Parathyroid adenoma (tissue), 2 donors: ENCODE measurements at regions not wholly inside any gene's neighbourhood (a gene's known extent, or its start where the extent isn't known, plus 50 kb on each side); places are given as distances from the start of the nearest gene placed in this dataset.

Source experiments
- H2AFZ ChIP-seq: fragments of 300-600 bp; sonication (generic); one replicate; pipeline ENCODE4 v1.7.0; 2017; ENCODE audit warnings: antibody characterized with exemption, mild to moderate bottlenecking
- H3K27ac ChIP-seq: fragments of 300-600 bp; sonication (generic); one replicate; pipeline ENCODE4 v1.7.0; 2017
- H3K27me3 ChIP-seq: fragments of 300-600 bp; sonication (generic); one replicate; pipeline ENCODE4 v1.7.0; 2017; ENCODE audit warnings: low read length; ENCODE audit not compliant: control insufficient read depth, insufficient read depth
- H3K36me3 ChIP-seq: fragments of 300-600 bp; sonication (generic); one replicate; pipeline ENCODE4 v1.7.0; 2017; ENCODE audit warnings: low read length; ENCODE audit not compliant: control insufficient read depth, insufficient read depth
- H3K4me1 ChIP-seq: fragments of 300-600 bp; sonication (generic); one replicate; pipeline ENCODE4 v1.7.0; 2017; ENCODE audit warnings: control low read depth
- H3K4me2 ChIP-seq: fragments of 300-600 bp; sonication (generic); one replicate; pipeline ENCODE4 v1.7.0; 2017; ENCODE audit warnings: low read length
- H3K4me3 ChIP-seq: fragments of 300-600 bp; sonication (generic); one replicate; pipeline ENCODE4 v1.7.0; 2017; ENCODE audit warnings: low read depth, low read length
- H3K79me2 ChIP-seq: fragments of 300-600 bp; sonication (generic); one replicate; pipeline ENCODE4 v1.7.0; 2017; ENCODE audit warnings: control low read depth
- H3K9ac ChIP-seq: fragments of 300-600 bp; sonication (generic); one replicate; pipeline ENCODE4 v1.7.0; 2017; ENCODE audit warnings: mild to moderate bottlenecking
- H3K9me3 ChIP-seq: fragments of 300-600 bp; sonication (generic); one replicate; pipeline ENCODE4 v1.7.0; 2017; ENCODE audit warnings: low read length; ENCODE audit not compliant: control insufficient read depth
- CTCF ChIP-seq: fragments of 300-600 bp; sonication (generic); IDR thresholded peaks from one replicate; pipeline ENCODE4 v1.7.0; 2017; ENCODE audit warnings: antibody characterized with exemption, mild to moderate bottlenecking
- donor health status: primary hyperparathyroidism.

- H3K4me2 ChIP-seq, result no peak overlapping the region
- no peak overlapping the region for H3K4me3 ChIP-seq
- H3K36me3 ChIP-seq, result no peaks in the 10 kb centered on the region
- H3K79me2 ChIP-seq, result no peaks in the 10 kb centered on the region
- H3K9me3 ChIP-seq, result no peaks in the 10 kb centered on the region
- H3K4me1 ChIP-seq, result no peaks in the 10 kb centered on the region
- no peak overlapping the region for H3K9ac ChIP-seq
- H2AFZ ChIP-seq, result no peak overlapping the region
- H3K27me3 ChIP-seq, result no peaks in the 10 kb centered on the region
- no peak overlapping the region for H3K27ac ChIP-seq
- no peak for TF ChIP-seq CTCF
These were observed 146.8 kb downstream of the TFAP2A start for GRCh38 chr6:10268111-10268510.

GRCh38 chr6:10266462-10266861 lies 148.4 kb downstream of the TFAP2A start:
- H3K36me3 ChIP-seq, result no peaks in the 10 kb centered on the region
- H3K79me2 ChIP-seq, result no peaks in the 10 kb centered on the region
- no peaks in the 10 kb centered on the region for H3K27me3 ChIP-seq
- no peaks in the 10 kb centered on the region for H3K4me1 ChIP-seq
- no peak for TF ChIP-seq CTCF
- no peak overlapping the region for H3K4me3 ChIP-seq
- H3K4me2 ChIP-seq, result no peak overlapping the region
- no peak overlapping the region for H3K27ac ChIP-seq
- no peaks in the 10 kb centered on the region for H3K9me3 ChIP-seq
- no peak overlapping the region for H2AFZ ChIP-seq
- H3K9ac ChIP-seq, result no peak overlapping the region

GRCh38 chr6:10266061-10266460 lies 148.8 kb downstream of the TFAP2A start:
- Histone ChIP-seq H3K79me2 (no peaks in the 10 kb centered on the region), H3K36me3 (no peaks in the 10 kb centered on the region), H3K4me3 (no peak overlapping the region), H3K4me2 (no peak overlapping the region), H3K4me1 (no peaks in the 10 kb centered on the region), H2AFZ (no peak overlapping the region), H3K27me3 (no peaks in the 10 kb centered on the region), H3K27ac (no peak overlapping the region), H3K9me3 (no peaks in the 10 kb centered on the region), H3K9ac (no peak overlapping the region)
- TF ChIP-seq CTCF, result no peak

- H3K36me3 ChIP-seq, result no peaks in the 10 kb centered on the region
- no peaks in the 10 kb centered on the region for H3K9me3 ChIP-seq
- TF ChIP-seq CTCF, result no peak
These were observed 152.4 kb downstream of the TFAP2A start for GRCh38 chr6:10262505-10262904.

GRCh38 chr6:10259671-10260070 lies 155.2 kb downstream of the TFAP2A start:
- Histone ChIP-seq H3K27ac (no peak overlapping the region), H2AFZ (no peak overlapping the region), H3K9ac (no peak overlapping the region), H3K79me2 (no peaks in the 10 kb centered on the region), H3K4me2 (no peak overlapping the region), H3K4me3 (no peak overlapping the region), H3K4me1 (no peaks in the 10 kb centered on the region), H3K36me3 (no peaks in the 10 kb centered on the region), H3K9me3 (no peaks in the 10 kb centered on the region), H3K27me3 (no peaks in the 10 kb centered on the region)
- TF ChIP-seq CTCF, result no peak

More at GRCh38 chr6:10262505-10262904, 152.4 kb downstream of the TFAP2A start:
- Histone ChIP-seq H3K27ac (no peak overlapping the region), H3K9ac (no peak overlapping the region), H2AFZ (no peak overlapping the region), H3K27me3 (no peaks in the 10 kb centered on the region), H3K4me2 (no peak overlapping the region), H3K4me1 (no peaks in the 10 kb centered on the region), H3K79me2 (no peaks in the 10 kb centered on the region), H3K4me3 (no peak overlapping the region)
